NCI-H526 treated with DMSO at 0.1 percent for 48 hours (cell line): ENCODE measurements at regions not wholly inside any gene's neighbourhood (a gene's known extent, or its start where the extent isn't known, plus 50 kb on each side); places are given as distances from the start of the nearest gene placed in this dataset.
"Not testable (repeated sequence)": the region's sequence is repeated elsewhere in the genome, so short reads cannot be mapped to it uniquely, and the experiment has no call there.

Source experiments
- DNase-seq: peaks from one replicate; lab custom pipeline; 2025; lab: John Stamatoyannopoulos, UW

DNA sequence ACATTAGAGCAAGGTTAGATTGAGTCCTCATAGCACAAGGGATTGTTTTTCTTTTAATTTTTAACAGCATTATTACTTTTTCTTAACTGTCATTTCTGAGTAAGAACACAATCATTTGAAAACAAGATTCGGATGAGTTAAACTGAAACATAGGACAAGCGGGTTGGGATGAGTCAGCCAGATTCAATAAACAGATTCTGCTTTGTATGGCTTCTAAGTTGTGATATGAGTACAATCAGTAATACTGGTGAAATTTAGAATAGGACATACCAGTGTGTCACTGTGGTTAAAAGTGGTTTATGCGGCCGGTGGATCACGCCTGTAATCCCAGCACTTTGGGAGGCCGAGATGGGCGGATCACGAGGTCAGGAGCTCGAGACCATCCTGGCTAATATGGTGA, 364.3 kb upstream of the CDH10 start:
- no peak for DNase-seq

DNA sequence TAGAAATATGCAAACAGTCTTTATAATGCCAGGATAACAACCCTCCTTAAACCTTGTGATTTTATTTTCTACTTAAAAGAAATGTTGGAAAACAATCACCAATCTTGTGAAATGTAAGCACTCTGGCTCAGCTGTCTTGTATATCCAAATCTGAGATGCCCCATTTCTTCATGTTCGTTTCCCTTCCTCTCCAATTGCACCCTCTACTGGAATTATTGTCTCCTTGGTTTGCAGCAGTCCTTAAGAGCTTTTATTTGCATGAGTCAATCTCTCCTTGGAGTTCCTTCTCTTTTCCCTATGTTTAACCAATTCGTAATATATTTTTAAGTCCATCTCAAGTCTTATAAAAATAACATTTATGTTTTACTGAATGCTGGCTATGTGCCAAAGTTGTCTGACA, 362.0 kb upstream of the CDH10 start:
- DNase-seq = peak; percentile 16

DNA sequence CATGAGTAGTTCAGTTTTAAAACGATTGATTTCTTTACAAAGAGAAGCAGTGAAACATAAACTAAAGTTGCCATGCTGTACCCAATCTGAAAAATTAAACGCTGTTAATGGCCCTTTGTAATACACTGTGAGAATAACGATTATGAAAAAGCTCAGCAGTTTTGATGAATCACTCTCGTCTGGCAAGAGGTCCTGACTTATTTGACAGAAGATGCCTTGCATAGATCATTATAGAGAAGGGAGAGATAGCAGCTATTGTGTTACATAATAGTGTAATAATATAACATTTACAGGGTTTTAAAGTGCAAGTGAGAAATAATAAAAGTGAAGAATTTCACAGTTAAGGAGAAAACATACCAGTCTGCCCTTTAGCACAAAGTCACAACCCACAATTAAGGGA, 361.5 kb upstream of the CDH10 start:
- DNase-seq = no peak

GRCh38 chr5:25005431-25005830, 360.7 kb upstream of the CDH10 start:
- no peak for DNase-seq

DNA sequence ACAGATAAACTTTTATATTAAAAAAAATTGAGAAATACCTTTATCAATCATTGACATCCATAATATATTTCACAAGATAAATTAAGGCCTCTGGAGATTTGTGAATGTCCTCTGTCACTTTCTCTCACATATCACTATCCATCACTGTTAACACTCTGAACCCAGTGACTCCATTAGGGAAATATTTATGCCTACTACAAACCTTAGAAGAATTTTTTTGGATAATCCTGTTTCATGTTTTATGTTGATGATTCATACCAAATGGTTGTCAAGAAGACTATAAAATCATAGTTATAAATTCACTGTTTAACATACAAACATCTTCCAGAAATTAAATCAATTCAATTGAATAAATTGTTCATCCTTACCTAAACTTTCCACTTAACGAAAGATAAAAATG, 357.6 kb upstream of the CDH10 start:
- no peak for DNase-seq

GRCh38 chr5:24999732-25000131, 355.0 kb upstream of the CDH10 start:
- DNase-seq = no peak

GRCh38 chr5:24998641-24999040, 353.9 kb upstream of the CDH10 start:
- no peak for DNase-seq

DNA sequence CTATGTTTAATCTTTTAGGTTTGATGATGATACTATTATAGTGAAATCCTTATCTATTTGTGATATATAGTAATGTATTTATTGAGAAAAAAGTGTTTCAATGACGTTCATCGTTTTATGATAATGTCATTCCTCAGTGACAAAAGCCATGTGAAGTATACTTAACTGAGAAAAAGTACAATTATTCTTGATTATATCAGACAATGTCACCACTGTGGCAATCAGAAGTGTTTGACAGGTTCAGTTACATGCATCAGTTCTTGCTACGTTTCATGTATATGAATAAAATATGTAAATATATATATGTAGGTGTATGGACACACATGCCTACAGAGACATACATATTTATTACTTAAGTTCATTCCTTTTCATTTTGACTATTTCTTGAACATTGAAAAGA, 341.5 kb upstream of the CDH10 start:
- DNase-seq = no peak

DNA sequence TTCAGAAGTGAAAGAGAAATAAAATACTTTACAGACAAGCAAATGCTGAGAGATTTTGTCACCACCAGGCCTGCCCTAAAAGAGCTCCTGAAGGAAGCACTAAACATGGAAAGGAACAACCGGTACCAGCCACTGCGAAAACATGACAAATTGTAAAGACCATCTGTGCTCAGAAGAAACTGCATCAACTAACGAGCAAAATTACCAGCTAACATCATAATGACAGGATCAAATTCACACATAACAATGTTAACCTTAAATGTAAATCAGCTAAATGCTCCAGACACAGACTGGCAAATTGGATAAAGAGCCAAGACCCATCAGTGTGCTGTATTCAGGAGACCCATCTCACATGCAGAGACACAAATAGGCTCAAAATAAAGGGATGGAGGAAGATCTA, 333.8 kb upstream of the CDH10 start:
- DNase-seq = not testable (repeated sequence)

DNA sequence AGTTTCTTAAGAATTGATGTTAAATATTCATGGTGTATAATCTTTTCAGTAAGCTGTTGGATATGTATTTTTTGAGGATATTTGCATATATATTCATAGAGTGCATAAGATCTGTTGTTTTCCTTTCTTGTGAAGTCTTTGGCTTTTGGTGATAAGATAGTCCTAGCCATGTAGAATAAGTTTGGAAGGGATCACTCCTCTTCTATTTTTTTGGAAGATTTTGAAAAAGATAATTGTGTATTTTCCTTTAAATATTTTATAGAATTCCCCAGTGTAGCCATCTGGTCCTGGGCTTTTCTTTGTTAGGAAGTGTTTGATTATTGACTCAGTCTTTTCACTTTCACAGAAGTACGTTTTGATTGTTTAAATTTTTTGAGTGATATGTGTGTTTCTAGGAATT, 318.8 kb upstream of the CDH10 start:
- no peak for DNase-seq

DNA sequence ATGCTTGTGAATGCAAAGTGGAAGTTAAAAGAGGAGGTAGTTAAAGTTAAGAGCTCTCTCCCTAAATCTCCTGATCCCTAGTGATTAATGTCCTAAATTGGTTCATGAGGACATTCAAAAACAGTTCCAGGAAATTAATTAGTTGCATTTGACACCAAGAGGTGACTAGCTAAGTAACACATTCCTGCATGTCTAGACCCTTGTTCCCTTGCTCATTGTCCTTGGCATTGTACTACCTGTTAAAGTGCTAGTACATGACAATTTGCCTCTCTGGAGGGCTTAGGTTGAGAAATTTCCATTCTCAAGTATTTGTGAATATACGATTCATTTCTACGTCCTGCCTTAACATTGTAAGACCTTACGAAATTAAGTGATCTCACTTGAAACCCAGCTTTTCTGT, 278.6 kb upstream of the CDH10 start:
- no peak for DNase-seq

GRCh38 chr5:24918676-24919075, 273.9 kb upstream of the CDH10 start:
- no peak for DNase-seq

GRCh38 chr5:24916863-24917262, 272.1 kb upstream of the CDH10 start:
- no peak for DNase-seq

GRCh38 chr5:24909210-24909609, 264.4 kb upstream of the CDH10 start:
- DNase-seq = no peak

- DNase-seq = no peak
Observed at GRCh38 chr5:24906689-24907088, 261.9 kb upstream of the CDH10 start.

GRCh38 chr5:24904981-24905517, 260.3 kb upstream of the CDH10 start:
- DNase-seq = no peak

GRCh38 chr5:24899180-24899579, 254.4 kb upstream of the CDH10 start:
- no peak for DNase-seq

- no peak for DNase-seq
Observed at GRCh38 chr5:24864244-24864643, 219.5 kb upstream of the CDH10 start.

DNA sequence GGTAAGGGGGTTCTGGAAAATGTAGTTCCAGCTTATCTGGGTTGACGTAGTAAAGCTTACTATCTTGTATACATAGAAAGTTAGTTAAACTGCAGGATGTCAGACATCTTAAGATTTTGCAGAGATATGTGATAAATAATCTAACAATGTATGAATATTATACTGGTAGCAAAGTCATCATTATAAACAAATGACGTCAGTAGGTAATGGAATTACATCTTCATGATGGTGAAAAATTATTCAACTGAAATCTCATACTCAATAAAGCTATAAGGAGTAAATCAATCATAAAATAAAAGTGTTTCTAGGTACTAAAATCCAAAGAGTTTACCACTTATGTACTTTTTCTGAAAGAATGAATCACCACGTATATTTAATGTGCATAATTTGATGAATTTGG, 217.3 kb upstream of the CDH10 start:
- DNase-seq = no peak

GRCh38 chr5:24855485-24855884, 210.7 kb upstream of the CDH10 start:
- DNase-seq = no peak

GRCh38 chr5:24854850-24855249, 210.1 kb upstream of the CDH10 start:
- no peak for DNase-seq

GRCh38 chr5:24854350-24854749, 209.6 kb upstream of the CDH10 start:
- no peak for DNase-seq

DNA sequence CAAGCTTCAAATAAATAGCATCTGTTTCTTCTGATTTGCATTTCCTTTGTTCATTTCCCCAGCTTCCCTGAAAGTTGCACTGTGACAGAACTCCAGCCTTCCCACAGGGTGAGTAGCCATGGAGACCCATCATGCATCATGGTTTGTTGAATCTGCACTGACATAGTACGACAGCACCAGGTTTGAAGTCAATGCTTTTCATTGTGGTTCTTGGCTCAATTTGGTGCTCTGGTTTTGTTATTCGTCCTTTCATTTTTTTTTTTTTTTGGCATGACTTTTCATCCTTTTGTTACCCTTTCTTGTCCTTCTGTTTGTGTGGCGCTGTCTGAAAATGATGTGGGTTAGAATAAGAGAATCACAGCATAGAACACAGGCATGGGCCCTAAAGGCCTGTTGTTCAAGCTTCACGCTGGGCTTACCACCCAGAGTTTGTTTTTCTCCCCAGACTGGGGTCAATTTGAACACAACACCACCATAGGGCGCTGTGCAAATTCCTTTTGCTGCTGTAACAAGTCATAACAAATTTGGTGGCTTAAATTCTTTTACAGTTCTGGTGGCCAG, 206.2 kb upstream of the CDH10 start:
- DNase-seq = no peak

DNA sequence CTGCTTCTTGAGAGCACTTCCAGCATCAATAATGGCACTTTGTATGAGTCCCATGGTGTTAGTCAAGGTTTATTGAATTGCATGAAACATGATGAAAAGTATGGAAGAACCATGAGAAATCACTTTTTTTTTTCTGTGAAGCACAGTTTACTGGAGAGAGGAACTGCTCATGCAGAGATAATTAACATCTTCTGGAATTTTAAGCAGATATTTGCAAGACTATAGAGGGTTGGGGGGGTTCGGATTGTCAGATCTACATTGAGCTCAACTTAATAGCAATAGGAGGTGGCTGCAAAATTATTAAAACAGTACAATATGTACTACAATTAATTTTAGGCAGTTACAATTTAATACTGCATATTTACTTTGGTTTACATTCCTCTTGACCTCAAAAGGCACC, 204.4 kb upstream of the CDH10 start:
- no peak for DNase-seq

- no peak for DNase-seq
Observed at GRCh38 chr5:24831989-24832388, 187.2 kb upstream of the CDH10 start.
